Activated CD4-positive, alpha-beta T cell treated with anti-CD3 and anti-CD28 coated beads, Interleukin-2, amount 10 ng/mL, durations not matched to agents 7 days and 5 days (primary cell): ENCODE measurements at regions not wholly inside any gene's neighbourhood (a gene's known extent, or its start where the extent isn't known, plus 50 kb on each side); places are given as distances from the start of the nearest gene placed in this dataset.

Source experiments
- CTCF ChIA-PET: fragments of 350-600 bp; sonication (Branson Sonifier 250); formaldehyde crosslinking; loops from one replicate; lab custom pipeline; 2021; ENCODE audit warnings: antibody characterized with exemption; lab: Charles Lee
- POLR2A ChIA-PET: fragments of 350-600 bp; sonication (Branson Sonifier 250); formaldehyde crosslinking; loops from one replicate; lab custom pipeline; 2021; ENCODE audit warnings: antibody characterized with exemption; lab: Charles Lee
- DNase-seq: peaks from one replicate; pipeline ENCODE4 v3.0.0-alpha.2; 2020
- H3K27ac Mint-ChIP-seq: one replicate; pipeline ENCODE4 v1.8.0; 2021; ENCODE audit warnings: mild to moderate bottlenecking, moderate library complexity, mixed read lengths
- H3K27me3 Mint-ChIP-seq: one replicate; pipeline ENCODE4 v1.8.0; 2021; ENCODE audit warnings: mixed read lengths
- H3K36me3 Mint-ChIP-seq: one replicate; pipeline ENCODE4 v1.8.0; 2021; ENCODE audit warnings: low read depth, mixed read lengths
- H3K4me1 Mint-ChIP-seq: one replicate; pipeline ENCODE4 v1.8.0; 2021; ENCODE audit warnings: mixed read lengths
- H3K4me3 Mint-ChIP-seq: one replicate; pipeline ENCODE4 v1.8.0; 2021; ENCODE audit warnings: mild to moderate bottlenecking, moderate library complexity, mixed read lengths
- H3K9me3 Mint-ChIP-seq: one replicate; pipeline ENCODE4 v1.8.0; 2021; ENCODE audit warnings: mixed read lengths

DNA sequence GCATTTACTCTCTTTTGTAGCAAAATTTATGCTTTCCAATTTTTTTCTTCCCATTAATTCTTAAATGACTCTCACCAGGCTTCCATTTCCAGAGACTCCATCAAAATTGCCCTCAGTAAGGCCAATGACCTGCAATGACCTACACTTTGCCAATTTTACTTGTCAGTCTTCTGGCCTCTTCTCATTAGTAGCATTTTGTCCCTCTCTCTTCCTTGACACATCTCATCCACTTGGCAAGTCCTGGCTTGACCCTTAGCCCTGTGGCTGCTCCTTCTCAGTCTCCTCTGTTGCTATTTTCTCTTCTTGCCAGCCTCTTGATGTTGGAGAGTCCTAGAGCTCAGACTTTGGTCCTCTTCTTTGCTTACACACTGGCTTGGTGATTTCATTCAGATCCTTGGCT is 166.1 kb upstream of the MTPN start:
- POLR2A ChIA-PET: no interaction called here
- CTCF ChIA-PET: no interaction called here
- H3K4me3 Mint-ChIP-seq: no peak overlapping the region
- no peak for DNase-seq
- H3K4me1 Mint-ChIP-seq: no peaks in the 10 kb centered on the region
- H3K27ac Mint-ChIP-seq: no peak overlapping the region
- H3K27me3 Mint-ChIP-seq: no peaks in the 10 kb centered on the region
- H3K36me3 Mint-ChIP-seq: no peaks in the 10 kb centered on the region
- H3K9me3 Mint-ChIP-seq: no peaks in the 10 kb centered on the region

DNA sequence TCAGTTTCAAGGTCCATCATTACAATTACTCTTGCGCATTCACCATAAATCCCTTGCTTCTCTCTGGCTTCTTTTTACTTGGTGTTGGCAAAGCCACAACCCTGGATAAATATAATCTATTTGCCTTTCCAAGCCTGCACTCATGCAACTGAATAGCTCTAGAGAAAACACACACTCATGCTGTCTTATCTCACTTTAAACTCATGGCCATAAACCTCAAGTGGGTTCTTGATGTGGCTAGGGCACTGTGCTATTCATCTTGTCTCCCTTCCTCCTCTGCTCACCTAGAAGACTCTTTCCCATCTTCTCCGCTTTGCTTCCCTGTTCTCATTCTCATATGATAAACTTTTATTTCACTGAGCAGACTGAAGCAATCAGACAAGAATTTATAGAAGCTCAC is 165.4 kb upstream of the MTPN start:
- Mint-ChIP-seq H3K4me1 (no peaks in the 10 kb centered on the region), H3K4me3 (no peak overlapping the region), H3K27ac (no peak overlapping the region), H3K27me3 (no peaks in the 10 kb centered on the region), H3K36me3 (no peaks in the 10 kb centered on the region), H3K9me3 (no peaks in the 10 kb centered on the region)
- no peak for DNase-seq
- ChIA-PET CTCF (no interaction called here), POLR2A (no interaction called here)

DNA sequence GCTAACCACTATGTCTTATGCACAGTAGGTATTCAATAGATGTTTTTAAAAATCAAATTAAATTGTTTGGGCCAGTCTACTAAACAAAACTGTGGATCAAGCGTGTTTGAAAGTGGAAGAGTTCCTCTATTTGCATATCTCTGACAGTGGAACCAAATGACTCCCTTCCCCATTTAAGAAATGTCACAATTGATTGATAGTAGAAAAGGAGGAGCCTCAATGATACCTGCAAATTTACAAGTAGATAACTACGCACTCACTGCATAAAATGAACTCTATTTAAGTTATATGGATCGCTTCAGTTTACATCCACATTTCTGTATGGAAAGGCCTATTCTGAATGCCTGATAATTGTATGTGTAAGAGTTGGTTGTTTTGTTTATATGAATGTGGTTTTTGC is 163.3 kb upstream of the MTPN start:
- Mint-ChIP-seq H3K27ac (no peak overlapping the region), H3K4me1 (no peaks in the 10 kb centered on the region), H3K9me3 (peaks cover 2% of the 10 kb centered on the region), H3K27me3 (no peaks in the 10 kb centered on the region), H3K4me3 (no peak overlapping the region), H3K36me3 (no peaks in the 10 kb centered on the region)
- ChIA-PET CTCF (no interaction called here), POLR2A (no interaction called here)
- DNase-seq: no peak

DNA sequence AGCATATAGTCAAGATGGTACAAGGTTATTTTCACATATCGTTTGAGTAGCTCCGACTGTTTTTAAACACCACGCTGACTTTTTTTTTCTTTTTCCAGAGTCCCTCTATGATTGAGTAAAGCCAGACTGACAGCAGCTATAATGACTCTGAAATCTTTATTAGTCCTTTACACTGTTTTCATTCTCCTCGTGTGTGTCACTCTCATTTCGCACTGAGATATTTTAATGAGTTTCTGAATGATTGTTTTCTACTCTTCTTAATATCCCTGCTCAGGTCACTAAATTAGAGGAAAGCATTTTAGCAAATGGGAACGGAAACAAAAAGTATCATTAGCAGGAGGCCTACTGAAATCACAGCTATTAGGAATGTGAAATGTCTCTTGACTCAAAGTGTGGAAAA is 162.3 kb upstream of the MTPN start:
- Mint-ChIP-seq H3K27ac (no peak overlapping the region), H3K36me3 (no peaks in the 10 kb centered on the region), H3K4me1 (no peaks in the 10 kb centered on the region), H3K27me3 (no peaks in the 10 kb centered on the region), H3K9me3 (peaks cover 2% of the 10 kb centered on the region), H3K4me3 (no peak overlapping the region)
- POLR2A ChIA-PET: no interaction called here
- CTCF ChIA-PET: no interaction called here
- no peak for DNase-seq

DNA sequence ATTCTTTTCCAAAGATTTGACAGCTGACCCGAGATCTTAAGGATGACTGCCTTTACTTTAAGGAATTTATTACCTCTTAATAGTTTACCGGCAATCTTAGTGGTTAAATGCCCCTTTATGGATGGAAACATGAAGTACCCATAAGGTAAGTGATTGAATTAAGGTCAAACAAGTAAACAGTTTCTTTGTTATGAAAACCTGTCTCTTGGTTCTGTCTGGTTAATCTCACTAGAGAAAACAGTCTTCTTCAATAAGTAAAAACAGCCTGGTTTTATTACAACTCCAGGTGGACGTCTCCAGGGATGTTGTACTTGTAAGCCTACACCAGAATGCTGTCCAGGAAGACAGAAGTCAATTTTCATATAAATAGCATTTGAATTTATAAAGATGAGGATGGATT is 161.8 kb upstream of the MTPN start:
- no peak overlapping the region for H3K27ac Mint-ChIP-seq
- DNase-seq: no peak
- H3K4me3 Mint-ChIP-seq: no peak overlapping the region
- CTCF ChIA-PET: no interaction called here
- H3K36me3 Mint-ChIP-seq: no peaks in the 10 kb centered on the region
- H3K4me1 Mint-ChIP-seq: no peaks in the 10 kb centered on the region
- H3K9me3 Mint-ChIP-seq: peaks cover 2% of the 10 kb centered on the region
- POLR2A ChIA-PET: no interaction called here
- H3K27me3 Mint-ChIP-seq: no peaks in the 10 kb centered on the region

DNA sequence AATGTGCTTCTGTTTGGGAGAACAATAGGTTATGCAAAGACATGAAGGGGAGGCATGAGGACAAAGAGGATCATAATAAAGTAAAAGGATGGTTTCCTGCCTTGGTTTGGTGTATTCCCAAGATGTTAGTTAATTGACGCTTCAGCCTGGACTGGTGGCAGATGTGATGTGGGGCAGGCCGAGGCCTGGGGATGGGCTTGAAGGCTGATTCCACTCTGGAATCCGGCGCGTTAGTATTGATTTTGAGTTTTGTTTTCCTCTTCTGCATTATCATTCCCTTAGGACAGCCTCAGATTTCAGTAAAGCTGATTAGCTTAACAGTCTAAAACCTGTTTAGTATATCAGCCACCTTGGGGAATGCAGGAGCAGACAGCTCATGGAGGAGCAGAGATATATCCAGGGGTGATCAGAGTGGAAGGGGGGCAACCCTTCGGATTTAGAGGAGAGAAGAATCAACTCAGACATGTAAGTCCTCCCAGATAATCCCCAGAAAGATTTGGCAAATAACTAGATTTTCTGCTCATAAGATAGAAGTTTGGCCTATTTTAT is 159.8 kb upstream of the MTPN start:
- Mint-ChIP-seq H3K4me1 (no peaks in the 10 kb centered on the region), H3K27ac (no peak overlapping the region), H3K9me3 (peaks cover 2% of the 10 kb centered on the region), H3K4me3 (no peak overlapping the region), H3K27me3 (no peaks in the 10 kb centered on the region), H3K36me3 (no peaks in the 10 kb centered on the region)
- ChIA-PET POLR2A (no interaction called here), CTCF (no interaction called here)
- no peak for DNase-seq

DNA sequence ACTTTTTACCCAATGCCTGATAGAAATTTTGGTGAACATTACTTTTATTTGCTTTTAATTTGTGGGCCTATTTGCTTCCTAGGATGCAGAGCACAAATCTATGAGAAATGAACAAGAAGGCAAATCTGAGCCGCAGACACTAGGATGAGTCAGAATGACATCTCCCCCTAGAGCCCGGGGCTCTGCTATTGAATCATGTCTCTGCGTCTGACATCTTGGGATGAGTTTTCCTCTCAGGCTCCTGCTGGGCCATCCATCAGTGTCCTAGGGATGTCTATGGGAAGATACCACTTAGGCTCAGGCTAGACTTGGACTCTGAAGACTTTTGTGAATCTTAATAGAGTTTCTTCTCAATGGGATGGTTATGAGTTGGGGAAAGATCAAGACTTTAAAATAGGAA is 157.3 kb upstream of the MTPN start:
- H3K27ac Mint-ChIP-seq: no peak overlapping the region
- no peak for DNase-seq
- H3K9me3 Mint-ChIP-seq: peaks cover 2% of the 10 kb centered on the region
- CTCF ChIA-PET: no interaction called here
- no peak overlapping the region for H3K4me3 Mint-ChIP-seq
- no peaks in the 10 kb centered on the region for H3K36me3 Mint-ChIP-seq
- H3K27me3 Mint-ChIP-seq: no peaks in the 10 kb centered on the region
- POLR2A ChIA-PET: no interaction called here
- no peaks in the 10 kb centered on the region for H3K4me1 Mint-ChIP-seq

DNA sequence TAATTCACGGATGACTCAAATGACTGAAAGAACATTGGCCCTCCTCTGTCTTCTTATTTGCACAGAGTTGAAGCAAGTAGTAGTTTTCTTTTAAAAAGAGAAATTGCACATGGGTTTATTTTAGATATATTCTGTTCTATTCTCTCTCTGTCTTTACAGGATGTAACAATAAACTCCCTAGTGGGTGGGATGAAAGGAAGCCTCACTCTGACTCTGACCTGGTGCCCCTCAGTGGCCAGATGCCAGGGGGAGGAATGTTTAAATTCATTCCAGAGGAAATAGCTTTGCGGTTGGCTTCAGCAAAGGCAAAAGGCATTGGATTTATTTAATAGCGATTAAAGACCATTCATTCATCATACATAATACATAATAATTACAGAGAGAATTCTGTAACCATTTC is 156.4 kb upstream of the MTPN start:
- no peak for DNase-seq
- ChIA-PET POLR2A (no interaction called here), CTCF (no interaction called here)
- H3K4me3 Mint-ChIP-seq: no peak overlapping the region
- no peaks in the 10 kb centered on the region for H3K36me3 Mint-ChIP-seq
- H3K9me3 Mint-ChIP-seq: peaks cover 2% of the 10 kb centered on the region
- H3K4me1 Mint-ChIP-seq: no peaks in the 10 kb centered on the region
- H3K27ac Mint-ChIP-seq: no peak overlapping the region
- H3K27me3 Mint-ChIP-seq: no peaks in the 10 kb centered on the region

DNA sequence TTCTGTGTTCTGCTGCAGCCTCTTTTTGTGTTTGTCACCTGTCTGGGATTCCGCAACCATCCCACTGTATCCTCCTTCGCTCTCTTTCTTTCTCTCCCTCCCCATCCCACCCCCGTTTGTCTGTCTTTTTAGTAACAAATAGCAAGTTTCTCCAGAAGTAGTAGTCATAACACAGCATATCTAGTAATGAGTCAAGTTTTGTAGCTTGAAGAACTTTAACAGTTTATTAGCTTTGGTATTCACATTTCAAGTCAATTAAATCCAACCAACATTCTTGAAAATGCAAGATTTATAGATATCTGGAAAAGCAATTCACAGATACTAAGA is 154.1 kb upstream of the MTPN start:
- no peak for DNase-seq
- no peaks in the 10 kb centered on the region for H3K27me3 Mint-ChIP-seq
- H3K27ac Mint-ChIP-seq: no peak overlapping the region
- H3K36me3 Mint-ChIP-seq: no peaks in the 10 kb centered on the region
- H3K9me3 Mint-ChIP-seq: peaks cover 2% of the 10 kb centered on the region
- no peak overlapping the region for H3K4me3 Mint-ChIP-seq
- ChIA-PET POLR2A (no interaction called here), CTCF (interaction anchor here (0.6 kb wide), 1 partner anchor 485 kb away, joined by 4 read pairs; no protein-coding TSS in a partner anchor)
- H3K4me1 Mint-ChIP-seq: no peaks in the 10 kb centered on the region

DNA sequence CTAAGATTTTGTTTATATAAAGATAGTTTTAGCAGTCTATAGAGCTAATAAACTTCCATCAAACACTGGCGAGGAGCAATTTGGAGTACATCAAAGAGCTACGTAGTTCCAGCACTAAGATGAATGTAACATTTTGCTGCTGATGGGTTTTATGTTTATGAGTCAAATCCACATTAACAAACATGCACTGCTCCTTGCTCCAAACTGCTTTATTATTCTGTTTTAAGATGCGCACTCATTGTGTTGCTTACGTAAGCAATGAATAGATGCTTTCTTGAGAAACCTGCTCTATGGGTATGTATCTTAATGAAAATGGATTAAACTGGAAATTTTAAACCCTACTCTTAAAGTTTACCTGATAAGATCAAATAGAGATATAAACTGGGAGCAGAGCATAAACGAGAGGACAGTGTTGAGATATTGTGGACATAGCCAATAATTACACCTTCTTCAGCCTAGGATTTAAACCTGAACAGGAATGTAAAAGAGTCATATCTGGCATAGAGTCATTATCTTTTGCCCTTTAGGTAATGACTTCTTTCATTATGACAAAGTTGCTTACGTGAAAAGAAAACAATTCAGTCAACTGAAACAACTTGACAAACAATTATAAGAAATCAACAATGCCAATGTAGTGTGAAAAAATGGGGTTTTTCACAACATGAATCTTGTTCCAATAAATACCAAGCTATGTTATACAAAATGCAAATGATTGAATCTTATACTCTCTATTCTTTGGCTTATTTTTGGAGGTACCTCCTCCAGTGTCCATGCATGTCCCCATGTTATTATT is 153.5 kb upstream of the MTPN start:
- H3K4me1 Mint-ChIP-seq: no peaks in the 10 kb centered on the region
- H3K4me3 Mint-ChIP-seq: no peak overlapping the region
- no peak for DNase-seq
- H3K36me3 Mint-ChIP-seq: no peaks in the 10 kb centered on the region
- no peaks in the 10 kb centered on the region for H3K9me3 Mint-ChIP-seq
- ChIA-PET POLR2A (no interaction called here), CTCF (interaction anchor here (0.6 kb wide), 1 partner anchor 484 kb away, joined by 4 read pairs; no protein-coding TSS in a partner anchor)
- H3K27ac Mint-ChIP-seq: no peak overlapping the region
- H3K27me3 Mint-ChIP-seq: no peaks in the 10 kb centered on the region

DNA sequence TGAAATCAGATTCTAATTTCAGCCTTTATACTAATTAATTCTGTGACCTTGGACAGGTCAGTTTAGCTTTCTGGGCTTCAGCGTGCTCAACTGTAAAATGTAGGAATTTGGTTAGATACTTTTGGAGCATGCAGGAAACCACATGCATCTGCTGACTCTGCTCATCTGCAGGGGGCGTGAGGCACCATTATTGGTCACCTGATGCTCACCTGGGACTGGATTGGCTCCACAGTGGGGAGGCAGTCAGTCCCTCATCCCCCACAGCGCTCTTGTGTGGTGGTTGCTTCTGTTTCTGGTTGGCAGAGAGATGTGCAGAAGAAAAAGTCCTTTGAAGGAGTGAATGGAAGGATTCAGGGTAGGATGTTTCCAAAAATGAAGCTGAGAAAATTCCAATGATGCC is 150.9 kb upstream of the MTPN start:
- Mint-ChIP-seq H3K9me3 (no peaks in the 10 kb centered on the region), H3K27me3 (no peaks in the 10 kb centered on the region), H3K4me3 (no peak overlapping the region), H3K27ac (no peak overlapping the region), H3K36me3 (no peaks in the 10 kb centered on the region), H3K4me1 (no peaks in the 10 kb centered on the region)
- POLR2A ChIA-PET: no interaction called here
- CTCF ChIA-PET: interaction anchor here (1.2 kb wide), 1 partner anchor 13 kb away, joined by 3 read pairs; no protein-coding TSS in a partner anchor
- no peak for DNase-seq

DNA sequence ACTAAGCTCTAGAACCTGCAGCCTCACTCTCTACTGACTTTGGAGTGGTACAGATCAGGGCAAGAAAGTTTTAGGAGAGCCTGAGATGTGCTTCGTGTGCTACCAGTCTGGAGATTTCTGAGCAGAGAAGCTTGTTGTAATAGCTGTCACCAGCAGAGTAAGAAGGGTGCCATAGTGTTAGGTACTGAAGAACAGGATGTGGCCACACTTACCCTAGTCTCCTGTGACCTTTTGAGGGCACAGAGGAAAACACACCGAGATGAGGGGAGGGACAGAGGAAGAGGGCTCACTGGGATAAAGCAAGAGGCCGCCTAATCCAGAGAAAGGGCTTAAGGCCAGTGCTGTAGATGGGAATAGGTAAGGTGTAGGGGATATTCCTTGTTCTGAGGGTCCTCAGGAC is 146.2 kb upstream of the MTPN start:
- H3K4me3 Mint-ChIP-seq: no peak overlapping the region
- no peak overlapping the region for H3K27ac Mint-ChIP-seq
- ChIA-PET POLR2A (no interaction called here), CTCF (no interaction called here)
- no peak for DNase-seq
- H3K36me3 Mint-ChIP-seq: no peaks in the 10 kb centered on the region
- no peaks in the 10 kb centered on the region for H3K4me1 Mint-ChIP-seq
- H3K9me3 Mint-ChIP-seq: no peaks in the 10 kb centered on the region
- H3K27me3 Mint-ChIP-seq: no peaks in the 10 kb centered on the region

DNA sequence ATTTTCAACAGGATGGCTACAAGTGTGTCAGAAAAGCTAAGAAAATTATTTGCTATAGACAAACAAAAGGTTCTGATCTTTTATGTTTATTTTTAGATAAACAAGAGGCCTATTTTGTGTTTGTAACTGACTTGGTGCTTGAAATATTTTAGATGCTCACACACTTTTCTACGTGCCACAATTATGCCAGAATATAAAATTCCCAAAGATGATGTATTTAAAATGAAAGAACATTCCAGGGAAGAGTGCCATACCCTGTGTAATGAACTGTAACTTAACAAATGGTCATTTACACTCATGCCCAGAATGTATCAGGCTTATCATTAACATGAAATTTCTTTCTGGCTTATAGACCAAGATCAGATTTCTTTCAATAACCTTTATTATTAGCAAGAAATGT is 144.9 kb upstream of the MTPN start:
- no peak overlapping the region for H3K27ac Mint-ChIP-seq
- no peaks in the 10 kb centered on the region for H3K4me1 Mint-ChIP-seq
- DNase-seq: no peak
- no peaks in the 10 kb centered on the region for H3K36me3 Mint-ChIP-seq
- POLR2A ChIA-PET: no interaction called here
- no peak overlapping the region for H3K4me3 Mint-ChIP-seq
- H3K27me3 Mint-ChIP-seq: no peaks in the 10 kb centered on the region
- CTCF ChIA-PET: no interaction called here
- no peaks in the 10 kb centered on the region for H3K9me3 Mint-ChIP-seq

DNA sequence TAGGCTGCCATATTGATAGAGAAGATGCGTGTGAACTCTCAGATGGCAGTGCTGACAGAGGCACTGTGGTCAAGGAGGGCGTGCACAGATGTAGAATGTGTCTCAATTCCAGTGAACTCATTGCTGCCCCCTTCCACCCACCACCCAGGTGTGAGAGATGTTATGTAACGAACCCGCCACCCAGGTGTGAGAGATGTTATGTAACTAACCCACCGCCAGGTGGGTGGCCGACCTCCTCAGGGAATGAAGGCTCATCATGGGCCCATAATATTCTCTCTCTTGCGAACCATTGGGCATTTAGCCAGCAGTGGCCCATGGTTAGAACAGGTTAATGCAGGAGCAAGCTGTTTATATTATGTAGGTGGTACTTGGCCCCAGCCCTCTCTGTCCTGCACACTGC is 140.4 kb upstream of the MTPN start:
- no peak for DNase-seq
- Mint-ChIP-seq H3K27ac (no peak overlapping the region), H3K36me3 (no peaks in the 10 kb centered on the region), H3K4me1 (no peaks in the 10 kb centered on the region), H3K27me3 (no peaks in the 10 kb centered on the region), H3K9me3 (no peaks in the 10 kb centered on the region), H3K4me3 (no peak overlapping the region)
- CTCF ChIA-PET: no interaction called here
- POLR2A ChIA-PET: no interaction called here
